HL-60 (cell line): ENCODE measurements at regions not wholly inside any gene's neighbourhood (a gene's known extent, or its start where the extent isn't known, plus 50 kb on each side); places are given as distances from the start of the nearest gene placed in this dataset.

Source experiments
- GABPA ChIP-seq: IDR thresholded peaks from 2 replicates; pipeline ENCODE4 v1.6.1; 2012; ENCODE audit warnings: low read depth
- POLR2AphosphoS5 ChIP-seq: IDR thresholded peaks from 2 replicates; pipeline ENCODE4 v1.6.1; 2012; ENCODE audit warnings: low read depth
- TF ChIP-seq, protein P1 (sequence below): IDR thresholded peaks from one replicate; pipeline ENCODE4 v1.5.1; 2011; ENCODE audit warnings: low read length, control low read depth, inconsistent platforms; ENCODE audit not compliant: insufficient read depth
- TF ChIP-seq, protein P2 (sequence below): IDR thresholded peaks from 2 replicates; pipeline ENCODE4 v1.6.1; 2012; ENCODE audit warnings: low read depth; ENCODE audit not compliant: insufficient replicate concordance

DNA sequence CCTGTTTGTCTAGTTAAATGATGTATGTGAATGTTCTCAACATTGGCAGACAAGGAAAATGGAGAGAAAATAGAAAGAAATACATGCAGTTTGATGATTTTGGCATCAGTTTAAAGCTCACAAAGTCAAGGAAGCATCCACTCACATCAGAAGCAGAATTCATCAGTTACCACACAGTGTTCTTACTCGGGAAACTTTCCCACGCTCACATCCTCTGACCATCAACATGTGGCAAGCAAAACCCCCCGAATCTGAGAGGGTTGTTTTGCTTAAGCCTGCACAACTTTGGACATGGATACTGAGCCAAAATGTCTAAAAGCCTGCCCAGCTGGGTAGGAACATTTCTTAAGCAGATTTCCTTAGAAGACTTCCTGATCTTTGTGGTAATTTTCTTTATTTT, 407.6 kb downstream of the ANKRD50 start:
- TF ChIP-seq, protein P1, sequence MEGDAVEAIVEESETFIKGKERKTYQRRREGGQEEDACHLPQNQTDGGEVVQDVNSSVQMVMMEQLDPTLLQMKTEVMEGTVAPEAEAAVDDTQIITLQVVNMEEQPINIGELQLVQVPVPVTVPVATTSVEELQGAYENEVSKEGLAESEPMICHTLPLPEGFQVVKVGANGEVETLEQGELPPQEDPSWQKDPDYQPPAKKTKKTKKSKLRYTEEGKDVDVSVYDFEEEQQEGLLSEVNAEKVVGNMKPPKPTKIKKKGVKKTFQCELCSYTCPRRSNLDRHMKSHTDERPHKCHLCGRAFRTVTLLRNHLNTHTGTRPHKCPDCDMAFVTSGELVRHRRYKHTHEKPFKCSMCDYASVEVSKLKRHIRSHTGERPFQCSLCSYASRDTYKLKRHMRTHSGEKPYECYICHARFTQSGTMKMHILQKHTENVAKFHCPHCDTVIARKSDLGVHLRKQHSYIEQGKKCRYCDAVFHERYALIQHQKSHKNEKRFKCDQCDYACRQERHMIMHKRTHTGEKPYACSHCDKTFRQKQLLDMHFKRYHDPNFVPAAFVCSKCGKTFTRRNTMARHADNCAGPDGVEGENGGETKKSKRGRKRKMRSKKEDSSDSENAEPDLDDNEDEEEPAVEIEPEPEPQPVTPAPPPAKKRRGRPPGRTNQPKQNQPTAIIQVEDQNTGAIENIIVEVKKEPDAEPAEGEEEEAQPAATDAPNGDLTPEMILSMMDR: no peak
- TF ChIP-seq POLR2AphosphoS5 (no peak), GABPA (no peak)
- TF ChIP-seq, protein P2, sequence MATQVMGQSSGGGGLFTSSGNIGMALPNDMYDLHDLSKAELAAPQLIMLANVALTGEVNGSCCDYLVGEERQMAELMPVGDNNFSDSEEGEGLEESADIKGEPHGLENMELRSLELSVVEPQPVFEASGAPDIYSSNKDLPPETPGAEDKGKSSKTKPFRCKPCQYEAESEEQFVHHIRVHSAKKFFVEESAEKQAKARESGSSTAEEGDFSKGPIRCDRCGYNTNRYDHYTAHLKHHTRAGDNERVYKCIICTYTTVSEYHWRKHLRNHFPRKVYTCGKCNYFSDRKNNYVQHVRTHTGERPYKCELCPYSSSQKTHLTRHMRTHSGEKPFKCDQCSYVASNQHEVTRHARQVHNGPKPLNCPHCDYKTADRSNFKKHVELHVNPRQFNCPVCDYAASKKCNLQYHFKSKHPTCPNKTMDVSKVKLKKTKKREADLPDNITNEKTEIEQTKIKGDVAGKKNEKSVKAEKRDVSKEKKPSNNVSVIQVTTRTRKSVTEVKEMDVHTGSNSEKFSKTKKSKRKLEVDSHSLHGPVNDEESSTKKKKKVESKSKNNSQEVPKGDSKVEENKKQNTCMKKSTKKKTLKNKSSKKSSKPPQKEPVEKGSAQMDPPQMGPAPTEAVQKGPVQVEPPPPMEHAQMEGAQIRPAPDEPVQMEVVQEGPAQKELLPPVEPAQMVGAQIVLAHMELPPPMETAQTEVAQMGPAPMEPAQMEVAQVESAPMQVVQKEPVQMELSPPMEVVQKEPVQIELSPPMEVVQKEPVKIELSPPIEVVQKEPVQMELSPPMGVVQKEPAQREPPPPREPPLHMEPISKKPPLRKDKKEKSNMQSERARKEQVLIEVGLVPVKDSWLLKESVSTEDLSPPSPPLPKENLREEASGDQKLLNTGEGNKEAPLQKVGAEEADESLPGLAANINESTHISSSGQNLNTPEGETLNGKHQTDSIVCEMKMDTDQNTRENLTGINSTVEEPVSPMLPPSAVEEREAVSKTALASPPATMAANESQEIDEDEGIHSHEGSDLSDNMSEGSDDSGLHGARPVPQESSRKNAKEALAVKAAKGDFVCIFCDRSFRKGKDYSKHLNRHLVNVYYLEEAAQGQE: no peak
